ENCODE measurements at regions not wholly inside any gene's neighbourhood (a gene's known extent, or its start where the extent isn't known, plus 50 kb on each side); places are given as distances from the start of the nearest gene placed in this dataset.

GRCh38 chr13:21837841-21838551 is 167.1 kb downstream of the FGF9 start:
- TF ChIP-seq CTCF (IDR thresholded peaks at IDR 0.05) (no peak), POLR2A (IDR thresholded peaks at IDR 0.05) (no peak)

All from testis (tissue), 2 donors.